GM18873 (cell line): ENCODE measurements at regions not wholly inside any gene's neighbourhood (a gene's known extent, or its start where the extent isn't known, plus 50 kb on each side); places are given as distances from the start of the nearest gene placed in this dataset.
"Not testable (repeated sequence)": the region's sequence is repeated elsewhere in the genome, so short reads cannot be mapped to it uniquely, and the experiment has no call there.

ENCODE experiments used
- ATAC-seq: cut with Tn5 transposase; IDR thresholded peaks from one replicate; pipeline ENCODE4 v1.9.1; 2021; ENCODE audit warnings: mild to moderate bottlenecking, moderate library complexity, moderate number of reproducible peaks; ENCODE audit not compliant: unreplicated experiment, low FRiP score

DNA sequence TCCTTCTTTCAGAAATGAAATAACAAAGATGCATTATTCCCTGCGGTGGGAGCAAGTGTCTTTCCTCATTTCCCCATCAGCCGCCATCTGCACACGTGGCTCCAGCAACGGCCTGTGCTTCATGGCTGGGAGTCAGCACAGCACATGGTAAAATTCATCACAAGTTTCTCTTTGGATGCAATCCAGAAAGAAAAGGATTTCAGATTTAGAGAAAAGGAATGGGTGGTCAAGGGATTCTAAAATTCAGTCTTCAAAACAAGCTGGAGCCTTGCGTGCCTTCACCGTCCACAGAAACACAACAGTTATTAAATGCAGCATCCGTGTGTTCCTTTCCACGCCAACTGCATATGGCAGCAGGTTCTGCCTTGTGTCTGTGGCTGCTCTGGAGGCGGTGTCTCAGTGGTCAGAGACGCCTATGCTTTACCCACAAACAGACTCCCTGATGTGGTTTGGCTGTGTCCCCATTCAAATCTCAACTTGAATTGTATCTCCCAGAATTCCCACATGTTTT lies 107.6 kb downstream of the THBS2 start:
- no peak for ATAC-seq

DNA sequence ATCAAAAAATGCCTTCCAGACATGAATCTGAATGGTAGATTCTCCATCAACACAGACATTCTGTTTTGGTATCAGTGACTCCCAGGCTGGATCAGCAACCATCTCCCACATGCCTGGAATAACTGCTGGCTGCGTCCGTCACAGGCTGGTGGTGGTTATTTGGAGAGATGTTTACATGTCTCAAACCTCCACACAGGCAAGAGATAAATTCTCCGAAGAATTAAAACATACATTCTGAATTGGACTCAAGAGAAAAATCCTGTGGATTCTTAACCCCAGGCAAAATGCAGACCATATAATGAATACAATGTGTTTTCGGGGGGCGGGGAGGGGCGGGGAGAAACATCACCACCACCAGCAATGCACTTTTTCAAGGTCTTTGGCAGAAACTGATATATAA lies 108.2 kb downstream of the THBS2 start:
- no peak for ATAC-seq

DNA sequence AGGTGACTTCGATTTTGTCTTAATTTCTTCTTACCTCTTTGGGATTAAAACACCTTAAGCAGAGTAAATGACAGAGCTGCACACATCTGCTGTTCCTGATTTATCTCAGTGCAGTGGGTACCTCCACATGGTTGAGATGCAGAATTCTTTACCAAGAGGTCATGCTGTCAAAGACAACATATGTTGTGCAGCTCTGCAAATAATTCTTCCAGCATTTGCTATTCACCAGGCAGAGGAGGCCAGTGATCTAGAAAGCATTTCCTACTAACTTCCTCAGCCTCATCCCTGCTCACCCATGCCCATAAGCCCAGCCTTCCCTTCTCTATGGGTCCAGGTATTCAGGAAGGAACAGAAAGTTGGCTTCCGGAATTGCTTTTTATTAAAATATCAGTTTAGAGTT lies 109.3 kb downstream of the THBS2 start:
- ATAC-seq, result no peak

DNA sequence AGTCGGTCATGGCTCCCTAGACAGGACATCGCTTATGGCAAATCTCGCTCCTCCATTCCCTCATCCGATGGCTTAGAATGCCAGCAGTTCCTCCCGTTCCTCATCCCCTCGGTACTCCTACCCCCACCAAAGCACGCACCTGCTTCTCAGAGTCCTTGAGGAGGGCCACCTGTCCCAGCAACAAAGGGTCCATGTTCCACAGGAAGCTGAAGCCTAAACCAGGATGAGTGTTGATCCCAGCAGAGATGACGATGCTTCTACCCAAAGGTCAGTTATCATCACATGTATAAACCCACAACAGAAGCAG lies 111.2 kb downstream of the THBS2 start:
- no peak for ATAC-seq

DNA sequence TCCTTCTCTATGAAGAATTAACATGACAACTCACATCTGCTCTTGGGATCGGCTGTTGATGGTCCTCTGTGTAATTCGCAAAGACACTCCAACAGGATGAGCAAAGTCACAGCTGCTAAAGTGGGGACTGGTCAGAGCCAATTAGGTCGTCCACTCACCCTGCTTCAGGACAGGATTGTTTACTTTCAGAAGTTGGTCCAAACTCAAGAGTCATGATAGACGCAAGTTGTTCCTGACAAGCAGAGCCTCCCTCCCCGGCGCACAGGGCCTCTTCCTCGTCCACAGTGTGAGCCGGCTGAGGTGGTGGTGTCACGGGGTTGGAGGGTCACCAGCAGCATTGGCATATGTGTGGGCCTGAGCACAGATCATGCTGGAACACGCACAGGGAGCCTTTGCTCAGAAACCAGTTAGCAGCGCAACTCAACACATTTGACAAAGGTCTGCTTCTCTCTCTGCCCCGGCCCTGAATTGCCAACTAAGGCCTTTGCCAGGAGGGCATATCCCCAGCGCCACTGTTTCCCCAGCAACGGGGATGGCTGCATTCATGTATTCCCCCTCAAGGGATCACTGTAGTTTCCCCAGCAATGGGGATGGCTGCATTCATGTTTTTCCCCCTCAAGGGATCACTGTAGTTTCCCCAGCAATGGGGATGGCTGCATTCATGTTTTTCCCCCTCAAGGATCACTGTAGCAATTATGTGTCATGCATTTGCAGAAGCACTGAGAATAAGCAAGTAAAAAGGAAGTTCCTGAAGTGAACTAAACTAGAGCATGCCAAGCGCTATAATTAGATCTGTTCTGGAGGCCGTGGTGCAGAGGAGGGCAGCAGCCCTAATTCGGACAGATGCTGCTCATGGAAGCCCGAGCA lies 111.7 kb downstream of the THBS2 start:
- no peak for ATAC-seq

DNA sequence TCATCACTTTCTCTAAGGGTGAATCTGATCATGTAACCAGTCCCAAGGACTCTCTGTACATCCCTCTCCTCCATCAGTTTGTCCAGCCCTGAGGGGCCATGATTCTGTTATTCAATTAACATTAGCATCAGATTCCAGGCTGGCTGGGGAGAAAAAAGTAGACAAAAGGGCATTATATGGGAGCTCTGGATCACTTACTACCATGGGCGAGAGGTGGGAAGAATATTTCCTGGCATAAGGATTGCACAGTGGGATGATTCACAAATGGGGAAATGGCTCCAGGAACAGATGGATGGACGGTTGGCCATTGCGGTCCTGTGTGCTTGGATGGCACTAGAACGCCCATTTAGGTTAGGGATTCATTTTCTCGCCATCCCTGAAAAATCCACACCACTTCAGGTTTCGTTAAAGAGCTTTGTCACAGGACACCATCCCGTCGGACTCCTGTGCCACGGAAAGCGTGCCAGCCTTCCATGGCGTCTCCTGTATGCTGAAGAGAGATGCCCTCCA lies 112.6 kb downstream of the THBS2 start:
- ATAC-seq, result no peak

DNA sequence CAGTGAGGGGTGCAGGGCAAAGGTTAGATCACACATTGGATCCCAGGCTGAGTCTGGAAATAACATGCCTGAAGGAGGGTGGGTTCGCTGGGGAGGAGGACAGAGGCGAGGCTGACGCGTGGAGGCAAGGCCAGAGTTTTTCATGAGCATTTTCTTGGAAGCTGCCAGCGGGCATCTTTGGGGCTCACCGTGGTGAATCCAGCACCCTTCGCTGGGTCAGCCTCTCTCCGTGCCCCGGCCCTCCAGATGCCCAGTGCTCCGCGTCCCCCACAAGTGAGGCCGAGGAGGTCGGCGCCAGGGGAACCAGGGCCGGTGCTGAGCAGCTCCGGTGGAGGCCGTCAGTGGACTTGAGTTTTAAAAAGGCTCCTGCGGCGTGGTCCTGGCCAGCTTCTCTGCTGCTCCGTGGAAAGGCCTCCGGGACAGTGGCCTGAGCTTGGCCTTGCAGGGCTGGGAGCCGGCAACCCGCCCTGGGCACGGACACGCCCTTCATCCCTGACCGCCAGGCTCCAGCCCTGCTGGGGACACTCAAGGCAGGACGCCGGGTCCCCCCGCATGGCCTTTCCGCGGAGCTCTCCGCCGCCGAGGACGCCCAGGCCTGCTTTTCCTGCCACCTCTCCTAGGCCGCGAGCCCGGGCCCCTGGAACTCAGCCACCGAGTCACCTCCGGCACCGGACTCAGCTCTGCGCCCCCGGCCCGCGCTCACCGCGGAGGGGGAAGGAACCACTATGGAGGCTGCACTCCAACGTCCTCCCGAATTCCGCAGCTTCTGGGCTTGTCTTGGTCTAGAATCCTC lies 114.3 kb downstream of the THBS2 start:
- no peak for ATAC-seq

DNA sequence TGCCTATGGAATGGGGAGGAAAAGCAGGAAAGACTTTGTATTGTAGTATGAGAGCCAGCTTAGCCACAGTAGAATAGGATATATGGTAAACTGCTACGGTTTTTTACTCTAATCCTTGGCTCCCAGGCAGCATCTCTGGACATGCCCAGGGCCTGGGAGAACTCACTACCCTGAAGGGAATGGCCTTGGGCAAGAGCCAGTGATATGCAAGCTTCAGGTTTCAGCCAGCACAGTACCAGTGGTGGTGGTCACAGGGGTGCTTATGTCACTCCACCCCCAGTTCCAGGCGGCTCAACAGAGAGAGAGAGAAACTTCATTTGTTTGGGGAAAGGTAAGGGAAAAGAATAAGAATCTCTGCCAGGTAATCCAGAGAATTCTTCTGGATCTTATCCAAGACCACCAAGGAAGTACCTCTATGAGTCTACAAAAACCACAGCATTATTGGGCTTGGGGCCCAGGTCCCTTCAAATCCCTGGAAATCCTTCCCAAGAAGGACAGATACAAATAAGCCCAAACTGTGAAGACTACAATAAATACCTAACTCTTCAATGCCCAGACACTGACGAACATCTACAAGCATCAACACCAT lies 121.2 kb downstream of the THBS2 start:
- no peak for ATAC-seq

DNA sequence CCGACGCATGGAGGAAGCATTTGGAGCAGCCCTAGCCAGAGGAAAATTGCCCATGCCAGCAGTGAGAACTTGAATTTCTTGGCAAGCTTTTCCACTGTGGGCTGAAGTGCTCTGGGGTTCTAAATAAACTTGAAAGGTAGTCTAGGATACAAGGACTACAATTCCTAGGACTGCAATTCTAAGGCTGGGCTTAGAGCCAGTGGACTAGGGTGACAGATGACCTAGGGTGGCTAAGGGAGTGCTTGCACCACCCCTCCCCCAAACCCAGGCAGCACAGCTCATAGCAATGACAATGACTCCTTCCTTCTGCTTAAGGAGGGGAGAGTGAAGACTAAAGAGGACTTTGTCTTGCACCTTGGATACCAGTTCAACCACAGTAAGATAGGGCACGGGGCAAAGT lies 122.3 kb downstream of the THBS2 start:
- no peak for ATAC-seq

DNA sequence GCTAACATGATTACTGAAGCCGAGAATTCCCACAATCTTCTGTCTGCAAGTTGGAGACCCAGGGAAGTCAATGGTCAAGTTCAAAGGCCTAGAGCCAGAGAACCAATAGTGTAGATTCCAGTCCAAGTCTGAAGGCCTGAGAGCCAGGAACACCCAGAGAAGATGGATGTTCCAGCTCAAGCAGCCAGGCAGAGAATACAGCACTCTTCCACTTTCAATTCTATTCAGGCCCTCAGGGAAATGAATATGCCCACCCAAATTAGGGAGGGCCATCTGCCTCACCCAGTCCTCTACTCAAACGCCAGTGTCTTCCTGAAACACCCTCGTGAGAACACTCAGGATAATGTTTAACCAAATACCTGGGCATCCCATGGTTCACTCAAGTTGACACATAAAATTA lies 123.5 kb downstream of the THBS2 start:
- ATAC-seq, result no peak

DNA sequence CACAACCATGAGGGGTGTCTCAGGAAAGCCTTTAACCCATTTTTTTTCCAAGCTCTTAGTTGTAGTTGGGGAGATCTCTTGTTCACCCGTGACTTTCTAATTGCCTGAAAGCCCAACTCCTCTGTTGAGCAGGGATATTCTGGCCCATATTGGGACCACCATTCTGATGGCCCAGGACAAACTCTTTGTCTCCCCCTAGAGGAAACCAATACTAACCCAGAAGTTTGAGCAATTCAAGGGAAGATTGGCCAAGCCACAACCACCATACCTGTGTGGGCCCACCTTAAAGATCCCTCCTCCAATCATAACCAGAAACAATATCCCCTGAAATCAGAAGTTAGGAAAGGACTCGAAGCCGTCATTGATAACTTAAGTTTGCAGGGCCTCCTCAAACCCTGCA lies 132.6 kb downstream of the THBS2 start:
- no peak for ATAC-seq

DNA sequence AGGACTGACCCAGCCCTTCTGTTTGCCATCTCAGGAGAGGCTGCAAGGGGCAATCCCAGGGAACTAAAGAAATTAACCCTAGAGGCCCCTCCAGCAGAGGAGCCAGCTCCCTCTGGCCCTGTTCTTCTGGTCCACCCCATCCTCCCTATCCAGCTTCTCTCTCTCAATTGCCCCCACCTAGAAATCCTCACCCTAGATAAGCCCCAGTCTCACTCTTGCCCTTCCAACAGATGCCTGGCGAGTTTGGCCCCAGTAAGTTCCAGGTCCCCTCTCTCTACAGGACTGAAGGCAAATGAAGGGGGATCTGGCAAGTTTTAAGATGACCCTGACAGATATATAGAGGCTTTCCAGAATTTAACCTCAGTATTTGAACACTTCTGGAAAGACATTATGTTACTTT lies 134.0 kb downstream of the THBS2 start:
- ATAC-seq, result no peak

DNA sequence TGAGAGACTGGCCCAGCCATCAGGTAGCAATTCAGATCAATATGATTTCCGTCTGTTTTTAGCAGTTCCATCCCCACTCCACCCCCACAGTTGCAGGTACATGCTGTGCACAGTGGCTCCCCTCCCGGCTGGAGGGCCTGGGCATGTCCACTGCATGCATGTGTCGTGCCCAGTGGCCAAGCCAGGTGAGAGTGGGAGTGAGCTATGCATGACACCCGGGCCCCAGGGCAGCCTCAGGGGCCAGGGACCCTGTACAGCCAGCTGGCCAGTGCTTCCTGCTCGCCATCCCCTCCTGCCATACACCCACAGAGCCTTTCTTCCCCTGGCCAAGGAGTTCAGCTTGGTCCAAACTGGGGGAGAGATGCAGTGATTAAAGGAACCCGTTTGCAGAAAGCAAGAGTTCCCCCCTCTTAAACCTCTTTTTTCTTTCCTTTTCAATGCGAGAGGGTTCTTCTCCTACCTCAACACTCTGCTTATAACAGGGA lies 135.3 kb downstream of the THBS2 start:
- ATAC-seq, result no peak

DNA sequence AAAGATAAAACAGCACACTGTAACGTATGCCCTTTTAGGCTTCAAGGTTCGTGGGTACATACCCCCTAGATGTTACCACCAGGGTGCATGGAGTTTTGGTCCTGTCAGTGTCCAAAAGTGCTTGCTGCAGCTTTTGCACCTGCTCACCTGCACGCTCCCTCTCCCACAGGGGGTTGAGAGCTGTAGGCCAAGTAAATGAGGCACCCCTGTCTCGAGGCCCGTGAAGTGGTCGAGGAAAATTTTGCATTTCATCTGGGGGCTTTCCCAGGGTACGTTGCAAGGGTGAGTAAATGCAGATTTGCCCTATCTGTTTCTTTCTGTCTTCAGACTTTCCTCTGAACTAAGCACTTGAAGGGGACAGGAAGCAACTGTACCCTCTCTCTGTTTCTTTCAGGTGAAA lies 136.0 kb downstream of the THBS2 start:
- ATAC-seq, result no peak

DNA sequence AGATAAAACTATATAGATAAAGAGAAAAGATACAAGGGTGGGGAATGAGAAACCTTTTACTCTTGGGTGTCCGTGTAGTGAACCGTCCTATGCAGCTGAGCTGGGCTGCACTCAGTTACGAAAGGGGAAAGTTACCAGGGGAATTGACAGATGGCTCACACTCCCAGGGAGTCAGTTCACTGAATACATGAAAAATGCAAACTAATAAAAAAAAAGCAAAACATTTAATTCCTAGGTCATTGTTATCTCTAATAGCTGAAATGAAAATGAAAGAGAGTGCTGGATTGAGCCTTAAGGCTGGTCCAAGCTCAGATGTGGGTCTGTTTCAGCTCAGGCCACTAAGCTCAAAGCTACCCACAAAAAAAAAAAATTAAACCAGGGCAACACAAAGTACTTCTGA lies 138.0 kb downstream of the THBS2 start:
- no peak for ATAC-seq

DNA sequence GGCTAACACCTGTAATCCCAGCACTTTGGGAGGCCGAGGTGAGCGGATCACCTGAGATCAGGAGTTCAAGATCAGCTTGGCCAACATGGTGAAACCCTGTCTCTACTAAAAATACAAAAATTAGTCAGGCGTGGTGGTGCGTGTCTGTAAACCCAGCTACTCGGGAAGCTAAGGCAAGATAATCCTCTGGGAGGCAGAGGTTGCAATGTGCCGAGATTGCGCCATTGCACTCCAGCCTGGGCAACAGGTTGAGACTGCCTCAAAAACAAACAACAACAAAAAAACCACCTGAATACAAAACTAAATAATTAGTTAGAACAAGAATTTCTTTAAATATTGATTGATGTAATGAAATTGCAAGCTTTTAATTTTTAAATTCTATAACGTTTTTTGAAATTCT lies 139.0 kb downstream of the THBS2 start:
- not testable (repeated sequence) for ATAC-seq

DNA sequence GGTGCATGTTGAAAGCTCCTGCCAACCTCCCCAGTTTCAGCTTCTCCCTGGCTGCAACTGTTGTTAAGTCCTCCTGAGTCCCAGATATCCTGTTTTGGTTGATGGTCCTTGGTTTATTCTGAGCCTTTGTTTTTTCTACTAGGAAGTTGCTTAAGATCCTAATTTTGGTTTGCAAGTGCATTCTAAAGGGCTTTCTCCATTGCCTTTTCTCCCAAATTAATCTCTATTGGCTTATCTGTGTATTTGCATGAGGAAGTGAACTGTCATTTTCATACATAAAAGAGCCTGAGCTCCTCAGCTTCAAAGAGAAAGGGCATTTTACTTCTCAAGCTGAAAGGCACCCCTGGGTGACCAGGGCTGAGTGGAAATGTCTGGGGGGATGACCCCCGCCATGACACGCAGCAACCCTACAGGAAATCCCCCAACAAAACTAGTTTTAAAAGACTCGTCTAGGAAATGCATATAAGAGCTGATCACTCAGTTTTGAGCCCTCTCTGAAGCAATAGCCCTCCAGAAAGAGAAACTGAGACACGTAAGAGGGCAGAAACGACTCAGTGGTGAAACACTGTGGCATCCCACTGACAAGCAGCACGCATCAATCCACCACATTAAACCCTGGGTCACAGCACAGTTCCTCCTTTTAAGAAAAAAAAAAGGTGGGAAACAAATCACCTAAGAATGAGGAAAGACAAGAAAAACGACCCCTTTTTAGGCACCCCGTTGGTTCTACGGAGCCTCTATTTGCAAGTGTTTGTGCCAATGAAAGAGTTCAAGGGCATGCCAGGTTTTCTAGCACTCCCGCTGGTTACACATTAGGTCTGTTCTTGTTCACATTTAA lies 140.9 kb downstream of the THBS2 start:
- no peak for ATAC-seq

DNA sequence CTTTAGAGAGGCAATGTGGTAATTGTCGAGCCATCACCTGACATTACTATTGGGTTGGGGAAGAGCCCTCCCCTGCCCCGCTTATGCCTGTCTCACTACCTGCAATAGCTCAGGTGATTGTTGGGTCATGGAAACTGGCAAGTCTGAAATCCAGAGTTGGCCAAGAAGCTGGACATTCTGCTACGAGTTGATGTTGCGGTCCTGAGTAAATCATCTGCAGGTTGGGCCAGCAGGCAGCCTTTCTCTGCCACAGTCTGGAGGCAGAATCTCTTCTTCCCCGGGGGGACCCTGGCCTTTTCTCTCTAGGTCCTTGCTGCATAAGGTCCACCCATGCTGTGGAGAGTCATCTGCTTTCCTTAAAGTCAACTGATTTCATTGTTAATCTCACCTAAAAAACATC lies 142.4 kb downstream of the THBS2 start:
- no peak for ATAC-seq

DNA sequence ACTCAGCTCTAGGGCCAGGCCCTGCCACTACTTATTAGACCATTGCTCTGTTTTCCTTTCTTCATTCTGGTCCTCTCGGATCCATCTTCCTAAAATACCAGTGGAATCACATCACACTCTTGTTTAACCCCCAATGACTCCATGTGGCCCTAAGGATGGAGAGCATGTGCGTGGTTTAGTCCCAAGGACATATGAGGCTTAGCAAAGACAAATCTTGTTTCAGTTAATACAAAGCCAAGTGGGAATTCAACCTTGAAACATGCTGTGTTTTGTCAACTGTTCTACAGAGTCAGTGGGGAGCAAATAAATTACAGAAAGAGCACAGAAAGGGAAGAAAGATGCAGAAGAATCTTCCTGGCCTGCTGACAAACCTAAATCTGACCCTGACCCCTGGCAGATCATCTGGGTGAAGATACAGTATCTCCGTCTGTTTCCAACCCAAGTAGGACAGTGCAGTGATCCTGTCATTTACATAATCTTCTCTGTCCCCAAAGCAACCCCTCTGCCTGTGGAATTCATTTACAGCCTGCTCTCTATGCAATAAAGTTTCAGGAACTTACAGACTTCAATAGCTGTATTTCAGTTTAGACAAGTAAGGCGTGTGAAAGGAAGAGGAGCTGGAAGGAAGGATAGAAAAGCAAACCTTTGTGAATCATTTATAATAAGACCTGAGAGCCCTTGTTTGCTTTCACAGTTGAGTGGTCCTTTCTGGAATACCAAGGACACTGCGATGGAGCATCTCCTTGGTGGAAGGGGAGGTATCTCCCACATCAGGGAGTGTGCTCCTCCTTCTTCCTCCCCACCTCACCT lies 144.0 kb downstream of the THBS2 start:
- ATAC-seq, result no peak
